A204.1 (cell line): ENCODE measurements at regions not wholly inside any gene's neighbourhood (a gene's known extent, or its start where the extent isn't known, plus 50 kb on each side); places are given as distances from the start of the nearest gene placed in this dataset.

Experiments
- FAIRE-seq: peaks from 2 replicates; lab custom pipeline; 2012; peaks lifted over from hg19 to GRCh38; lab: Jason Lieb, UNC

DNA sequence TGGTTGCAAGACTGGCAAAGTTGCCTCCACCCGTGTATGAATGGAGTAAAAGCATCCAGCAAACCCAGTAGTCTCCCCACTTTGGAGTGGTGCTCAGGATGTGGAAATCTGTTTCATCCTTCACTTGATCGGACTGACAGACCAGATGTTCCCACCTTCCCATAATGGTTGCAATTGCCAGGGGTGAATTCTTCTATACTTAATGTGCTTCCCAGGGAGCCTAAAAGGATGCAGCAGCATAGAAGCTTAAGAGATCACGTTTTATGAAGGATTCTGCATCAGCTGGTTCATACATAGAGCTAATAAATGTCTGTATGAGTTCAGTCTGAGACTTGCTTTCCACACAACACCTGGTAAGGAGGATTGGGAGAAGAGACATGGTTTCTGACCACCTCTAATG lies 198.8 kb upstream of the S1PR3 start:
- FAIRE-seq = no peak

DNA sequence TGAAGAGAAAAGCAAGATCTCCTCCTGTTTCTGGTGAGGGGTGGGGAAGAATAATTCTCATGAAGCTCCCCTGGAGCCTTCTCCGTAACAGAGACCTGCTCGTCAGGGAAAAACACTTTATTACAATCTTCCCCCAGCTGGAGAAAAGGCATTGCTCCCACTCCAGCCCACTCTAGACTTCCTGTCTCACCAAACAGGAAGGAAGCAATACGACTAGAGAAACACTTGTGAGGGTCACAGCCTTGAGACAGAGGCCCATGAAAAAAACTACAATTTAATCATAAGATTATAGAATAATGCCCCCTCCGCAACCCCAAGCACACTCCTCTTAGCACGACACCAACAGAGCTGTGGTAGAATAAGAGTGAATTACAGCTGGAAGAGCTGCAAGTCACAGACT lies 197.2 kb upstream of the S1PR3 start:
- no peak for FAIRE-seq

DNA sequence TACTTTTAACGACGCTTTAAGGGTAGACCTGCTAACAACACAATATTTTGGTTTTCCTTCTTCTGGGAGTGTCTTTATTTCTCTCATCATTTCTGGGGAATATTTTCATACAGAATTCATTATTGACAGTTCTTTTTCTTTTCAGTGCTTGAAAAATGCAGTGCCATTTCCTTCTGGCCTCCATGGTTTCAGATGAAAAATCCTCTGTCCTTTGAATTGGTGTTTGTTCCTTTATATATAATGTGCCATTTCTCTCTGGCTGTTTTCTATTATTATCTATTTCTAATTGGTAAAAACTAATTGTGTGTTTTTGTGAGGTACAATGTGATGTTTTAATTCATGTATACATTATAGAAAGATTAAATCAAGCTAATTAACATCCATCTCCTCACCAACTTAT lies 194.3 kb upstream of the S1PR3 start:
- no peak for FAIRE-seq

DNA sequence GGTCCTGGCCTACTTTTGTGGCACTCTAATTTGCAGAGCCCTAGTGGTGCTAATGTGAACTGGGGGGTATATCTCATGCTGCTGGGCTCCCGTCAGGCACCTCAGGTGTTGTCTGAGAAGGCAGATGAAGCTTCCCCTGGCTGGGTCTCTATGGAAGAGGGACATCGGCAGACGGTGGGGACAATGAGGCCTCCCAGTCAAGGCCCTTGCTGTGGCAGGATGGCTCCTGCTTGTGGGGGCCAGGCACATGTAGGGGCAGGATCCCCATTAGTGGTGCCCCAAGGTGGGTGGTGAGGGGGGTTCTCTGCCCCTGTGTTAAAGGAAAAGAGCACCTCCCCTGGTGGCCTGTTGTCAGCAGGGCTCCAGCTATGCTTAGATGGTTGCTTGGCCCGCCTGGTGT lies 192.8 kb upstream of the S1PR3 start:
- FAIRE-seq = no peak

DNA sequence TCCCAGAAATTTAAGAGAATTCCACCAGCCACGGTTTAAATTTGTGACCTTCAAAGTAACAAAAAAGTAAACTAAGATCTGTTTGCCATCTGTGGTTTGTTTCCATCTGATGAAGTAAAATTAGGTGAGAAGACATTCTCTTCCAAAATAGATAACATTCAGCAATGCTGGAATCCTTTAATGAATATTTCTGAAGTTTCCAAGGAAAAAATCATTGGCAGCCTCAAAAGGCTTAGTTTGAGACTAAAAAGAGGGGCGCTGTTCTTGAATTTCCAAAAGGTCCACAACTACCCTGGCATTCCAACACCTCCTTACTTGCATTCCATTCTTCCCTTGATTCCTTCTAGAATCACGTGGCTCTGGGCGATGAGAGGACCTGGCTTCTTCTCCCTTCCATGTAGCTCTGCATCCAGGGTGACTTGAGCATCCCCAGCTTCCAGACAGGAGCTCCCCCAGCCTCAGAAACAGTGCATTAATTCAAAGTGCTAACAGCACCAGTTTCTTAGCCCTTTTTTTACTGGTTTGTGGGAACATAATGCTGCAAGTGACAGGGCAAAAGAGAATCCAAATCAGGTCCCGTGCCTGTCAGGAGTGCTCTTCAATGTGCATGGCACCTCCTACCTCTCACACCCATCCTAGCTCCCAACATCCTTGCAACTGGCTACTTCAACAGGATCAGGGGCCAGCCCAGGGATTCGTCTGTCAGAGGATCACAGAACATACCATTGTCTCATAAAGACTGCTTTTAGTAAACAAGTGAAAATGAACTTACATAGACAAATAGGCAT lies 191.5 kb upstream of the S1PR3 start:
- FAIRE-seq = no peak

DNA sequence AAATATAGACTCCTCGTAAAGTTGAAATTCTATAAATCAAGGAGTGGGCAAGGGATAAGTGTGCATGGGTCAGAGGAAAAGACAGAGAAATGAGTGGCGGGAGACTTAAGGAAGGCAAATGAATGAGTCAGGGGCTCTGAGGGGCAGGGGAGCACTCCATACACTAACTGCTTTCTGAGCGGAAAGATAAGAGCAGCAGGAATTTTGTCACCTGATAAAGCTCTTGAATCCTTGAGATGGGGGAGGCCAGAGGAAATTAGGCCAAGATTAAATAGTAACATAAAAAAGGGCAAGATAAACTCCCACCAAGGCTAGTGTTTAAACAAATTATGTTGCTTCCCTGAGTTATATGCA lies 191.0 kb upstream of the S1PR3 start:
- no peak for FAIRE-seq

DNA sequence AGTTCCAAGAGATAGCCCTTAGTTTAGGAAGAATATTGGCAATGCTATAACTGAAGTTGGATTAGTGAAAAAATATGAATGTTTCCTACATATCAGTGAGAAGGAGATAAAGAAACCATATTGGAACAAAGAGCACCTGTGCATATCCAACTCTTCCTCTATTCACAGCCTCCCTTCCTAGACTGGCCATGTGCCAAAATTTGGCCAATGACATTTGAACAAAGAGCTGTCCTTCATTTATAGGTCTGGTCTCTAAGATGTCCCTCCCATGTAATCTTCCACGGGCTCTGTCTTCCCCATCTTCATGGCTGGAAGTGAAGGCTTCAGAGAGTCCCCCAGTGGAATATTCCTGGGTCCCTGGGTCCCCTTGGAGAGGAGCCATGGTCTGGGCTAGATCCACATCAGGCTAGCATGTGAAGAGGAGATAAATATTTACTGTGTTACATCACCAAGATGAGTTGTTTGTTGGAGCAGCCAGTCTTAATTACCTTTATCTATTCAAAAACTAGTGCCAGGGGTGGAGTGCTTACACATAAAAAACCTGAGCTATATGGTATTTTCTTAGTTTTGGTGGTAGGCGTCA lies 190.0 kb upstream of the S1PR3 start:
- no peak for FAIRE-seq

DNA sequence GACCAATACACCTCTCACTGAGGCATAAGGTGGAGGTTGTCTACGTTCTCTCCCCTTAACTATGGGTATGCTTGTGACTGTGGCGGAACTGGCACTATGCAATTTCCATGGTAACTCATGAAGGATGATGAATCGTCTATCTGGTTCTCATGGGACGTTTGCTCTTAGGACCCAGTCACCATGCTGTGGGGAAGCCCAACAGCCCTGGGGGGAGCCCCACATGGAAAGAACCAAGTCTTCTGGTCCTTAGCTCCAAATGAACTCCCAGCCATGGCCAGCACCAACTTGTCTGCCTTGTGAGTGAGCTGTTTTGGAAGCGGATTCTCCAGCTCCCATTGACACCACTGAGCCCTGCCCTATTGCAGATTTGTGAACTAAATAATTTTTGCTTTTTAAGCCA lies 188.7 kb upstream of the S1PR3 start:
- no peak for FAIRE-seq

DNA sequence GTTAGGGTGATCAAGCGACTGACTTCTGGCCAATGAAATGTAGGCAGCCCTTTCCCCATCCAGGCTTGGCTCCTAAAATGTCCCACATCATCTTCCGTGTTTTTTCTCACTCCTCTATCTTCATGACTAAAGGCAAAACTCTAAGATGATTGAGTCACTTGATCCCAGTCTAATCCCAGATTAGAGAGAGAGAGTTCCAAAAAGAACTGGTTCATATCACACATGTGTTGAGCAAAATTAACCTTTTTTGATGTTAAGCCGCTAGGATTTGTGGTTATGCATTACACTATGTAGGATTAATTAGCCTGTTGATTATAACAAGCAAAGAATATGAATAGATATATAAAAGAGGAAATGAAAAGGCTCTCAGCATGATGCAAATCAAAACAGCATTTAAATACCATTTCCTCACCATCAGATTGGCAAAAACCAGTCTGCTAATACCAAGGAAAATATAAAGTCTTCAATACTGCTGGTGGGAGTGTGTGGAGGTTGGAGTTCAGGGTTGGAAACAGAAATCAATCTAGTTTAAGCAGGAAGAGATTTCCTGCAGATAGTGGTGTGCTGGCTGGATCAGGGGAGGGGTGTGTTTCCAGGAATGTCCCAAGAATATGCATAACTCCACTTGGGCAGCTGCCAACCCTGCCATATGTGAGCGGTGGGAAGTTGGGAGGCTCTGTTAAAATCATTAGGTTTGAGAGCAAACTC lies 187.6 kb upstream of the S1PR3 start:
- FAIRE-seq = no peak

DNA sequence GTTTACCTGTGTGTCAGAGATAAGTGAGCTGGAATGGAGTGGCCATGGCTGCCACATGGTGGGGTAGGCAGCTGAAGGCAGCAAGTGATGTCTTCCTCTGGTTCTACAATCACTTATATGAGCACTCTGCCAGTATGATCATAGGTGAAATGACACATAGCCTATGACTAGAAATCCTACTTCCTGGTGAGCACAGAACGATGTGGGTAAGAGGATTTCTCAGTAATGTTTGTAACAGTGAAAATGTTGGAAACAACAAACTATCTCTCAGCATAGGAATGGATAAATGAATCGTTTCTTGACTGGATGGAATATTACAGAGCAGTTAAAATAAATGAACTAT lies 187.0 kb upstream of the S1PR3 start:
- FAIRE-seq = no peak

DNA sequence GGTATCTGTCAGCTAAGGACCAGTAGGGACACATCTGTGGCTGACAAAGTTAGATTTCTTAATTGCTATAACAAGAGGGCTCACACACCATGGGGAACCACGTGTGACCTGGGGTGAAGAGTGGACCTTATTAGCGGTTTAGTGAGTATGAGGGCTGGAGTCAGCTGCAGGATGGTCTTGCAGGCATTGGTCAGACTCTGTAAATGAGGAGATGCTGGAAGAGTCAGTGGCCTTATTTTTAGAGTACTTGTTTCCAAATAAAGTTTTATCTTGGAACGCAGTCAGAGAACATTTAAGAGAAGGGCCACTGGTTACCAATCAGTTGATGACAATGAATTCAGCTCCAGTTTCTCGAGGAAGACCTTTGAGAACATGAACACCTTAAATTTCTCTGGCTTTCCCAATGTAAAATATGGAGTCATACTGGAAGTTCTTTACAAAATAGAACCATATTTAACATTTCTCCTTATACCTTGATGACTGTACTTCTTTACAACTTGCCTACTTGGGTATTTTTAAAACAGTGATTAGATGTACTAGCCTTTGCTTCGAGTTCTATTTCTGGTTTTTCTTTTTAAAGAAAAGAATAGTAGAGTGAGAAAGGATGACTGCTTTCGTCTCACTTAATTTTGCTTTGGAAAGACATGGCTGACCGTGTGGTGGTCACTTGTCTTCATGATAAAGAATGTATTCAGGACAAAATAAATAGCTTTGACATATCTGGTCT lies 185.9 kb upstream of the S1PR3 start:
- no peak for FAIRE-seq

DNA sequence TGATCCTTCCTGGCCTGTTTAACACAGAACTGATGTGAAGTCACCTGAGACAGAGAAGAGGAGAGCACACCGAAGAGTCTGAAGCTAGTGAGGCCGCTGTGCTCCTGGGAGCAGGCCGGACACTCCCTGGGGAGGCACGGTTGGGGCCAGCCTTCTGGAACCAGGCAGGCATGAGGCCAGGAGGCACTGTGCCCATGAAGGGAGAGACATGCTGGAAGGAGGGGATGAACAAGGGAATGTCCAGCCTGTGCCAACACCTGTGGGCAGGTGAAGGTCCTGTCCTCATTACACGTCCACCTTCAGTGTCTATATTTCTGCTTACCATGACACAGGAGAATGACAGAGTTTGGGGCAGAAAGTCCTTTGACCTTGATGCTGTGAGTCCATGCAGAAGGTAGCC lies 183.8 kb upstream of the S1PR3 start:
- FAIRE-seq = no peak

DNA sequence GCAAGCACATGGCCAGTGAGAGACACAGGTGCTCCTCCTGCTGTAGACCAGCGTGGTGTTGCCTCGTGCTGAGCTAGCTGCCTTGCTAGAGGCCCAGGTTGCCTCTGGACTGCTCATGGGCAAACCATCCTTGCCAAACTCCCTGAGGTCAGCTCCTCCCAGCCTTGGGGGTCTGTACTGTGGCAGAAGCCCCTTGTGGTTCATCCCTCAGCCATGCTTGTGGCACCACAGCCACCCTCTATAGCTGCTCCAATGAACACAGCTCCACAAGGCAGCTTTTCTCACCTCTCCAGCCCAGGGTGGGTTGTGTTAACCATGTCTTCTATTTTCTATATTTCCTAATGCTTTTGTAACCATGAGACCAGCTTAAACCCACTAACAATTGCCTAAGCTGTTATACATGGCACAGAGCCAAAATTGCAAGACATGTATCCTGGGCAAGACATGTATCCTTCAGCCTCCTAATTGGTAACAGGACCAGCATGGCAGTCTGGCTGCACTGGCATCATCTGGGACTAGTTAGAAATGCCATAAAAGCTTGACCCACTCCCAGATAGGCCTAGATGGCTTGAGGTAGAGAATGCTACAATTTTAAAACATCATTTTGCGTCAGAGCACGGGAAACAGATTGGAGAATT lies 183.1 kb upstream of the S1PR3 start:
- no peak for FAIRE-seq

DNA sequence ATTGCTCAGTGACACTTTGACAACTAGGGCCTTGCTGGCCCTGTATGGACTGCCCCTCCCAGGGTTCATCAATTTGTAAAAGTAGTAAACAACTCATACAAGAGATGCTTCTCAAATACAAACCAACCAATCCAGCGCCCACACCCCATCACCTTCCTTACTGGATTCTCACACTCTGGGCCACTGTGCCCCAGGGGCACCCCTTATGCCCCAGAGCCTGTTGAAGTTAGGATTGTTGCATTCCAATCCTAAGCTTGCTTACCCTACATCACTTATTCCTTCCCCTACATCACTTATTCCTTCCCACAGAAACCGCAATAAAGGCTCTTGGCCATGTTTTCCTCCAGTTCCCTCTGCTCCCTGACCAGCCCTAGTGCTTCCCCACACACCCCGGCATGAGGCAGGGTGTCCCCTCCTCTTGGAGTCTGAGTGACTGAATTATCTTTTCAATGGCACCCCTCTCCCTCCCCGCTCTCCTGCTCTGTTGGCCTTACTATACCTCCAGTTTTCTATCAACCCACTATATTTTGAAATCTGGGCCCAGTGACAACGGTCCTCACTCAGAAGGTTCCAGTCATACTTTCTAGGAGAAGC lies 182.4 kb upstream of the S1PR3 start:
- FAIRE-seq = no peak

DNA sequence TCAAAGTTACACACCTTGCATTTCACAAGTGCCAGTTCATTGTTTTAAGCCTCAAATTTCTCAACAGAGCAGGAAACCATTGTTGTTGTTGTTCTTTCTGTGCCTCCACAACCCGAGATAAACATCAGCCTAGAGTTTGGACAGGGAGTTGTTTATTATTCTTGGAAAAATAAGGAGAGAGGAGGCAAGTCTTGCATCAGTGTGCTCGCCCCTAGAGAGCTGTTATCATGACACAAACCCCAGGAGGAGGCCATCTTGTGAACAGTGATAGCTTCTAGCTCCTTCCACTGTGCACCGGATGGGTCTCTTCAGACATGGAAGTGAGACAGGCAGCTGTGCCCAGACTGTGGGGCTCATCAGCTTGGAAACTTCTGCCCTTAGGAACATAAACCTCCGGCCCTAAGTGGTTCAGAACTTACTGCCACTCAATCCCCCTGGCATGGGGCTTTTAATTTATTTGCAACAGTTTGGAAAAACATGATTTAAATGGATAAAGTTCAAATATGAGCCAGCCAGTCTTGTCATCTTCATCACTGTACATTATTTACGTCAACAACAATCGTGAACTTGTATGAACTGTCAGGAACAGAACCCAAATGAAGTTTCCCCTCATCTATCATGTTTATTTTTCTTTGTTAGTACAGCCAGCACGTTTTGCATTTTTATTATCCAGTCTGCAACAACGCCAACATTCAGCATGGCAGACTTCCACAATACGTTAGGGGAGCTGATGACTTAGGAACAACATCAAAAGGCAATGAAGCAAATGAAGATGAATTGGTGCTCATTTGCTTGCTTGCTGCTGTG lies 181.7 kb upstream of the S1PR3 start:
- FAIRE-seq = no peak

DNA sequence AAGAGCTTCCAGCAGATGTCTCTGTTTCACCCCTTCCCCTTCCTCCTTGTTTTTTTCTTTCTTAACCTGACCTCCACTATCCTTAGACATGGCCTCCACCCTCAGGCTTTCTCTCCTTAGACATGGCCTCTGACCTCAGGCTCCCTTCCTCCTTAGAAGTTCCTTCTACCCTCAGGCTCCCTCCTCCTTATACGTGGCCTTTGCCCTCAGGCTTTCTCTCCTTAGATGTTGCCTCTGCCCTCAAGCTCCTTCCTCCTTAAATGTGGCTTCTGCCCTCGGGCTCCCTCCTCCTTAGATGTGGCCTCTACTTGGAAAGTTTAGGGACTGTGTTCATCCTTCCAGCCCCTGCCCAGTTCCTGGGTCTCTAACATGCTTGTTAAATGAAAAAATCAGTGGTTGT lies 180.4 kb upstream of the S1PR3 start:
- no peak for FAIRE-seq

DNA sequence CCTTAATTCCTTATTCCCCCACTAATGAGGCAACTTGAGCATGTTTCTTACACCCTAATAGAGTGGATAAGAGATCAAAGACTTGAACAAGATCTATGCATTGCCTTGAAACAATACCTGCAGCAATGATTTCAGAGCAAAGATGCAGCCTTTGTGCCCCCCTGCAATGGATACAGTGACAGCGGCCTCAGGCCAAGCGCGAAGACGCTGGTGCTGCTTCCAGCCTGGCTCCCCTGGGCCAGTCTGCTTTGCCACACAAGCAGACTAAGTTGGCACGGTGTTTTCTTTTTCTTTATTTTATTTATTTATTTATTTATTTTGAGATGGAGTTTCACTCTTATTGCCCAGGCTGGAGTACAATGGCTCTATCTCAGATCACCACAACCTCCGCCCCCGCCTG lies 179.8 kb upstream of the S1PR3 start:
- FAIRE-seq = no peak

DNA sequence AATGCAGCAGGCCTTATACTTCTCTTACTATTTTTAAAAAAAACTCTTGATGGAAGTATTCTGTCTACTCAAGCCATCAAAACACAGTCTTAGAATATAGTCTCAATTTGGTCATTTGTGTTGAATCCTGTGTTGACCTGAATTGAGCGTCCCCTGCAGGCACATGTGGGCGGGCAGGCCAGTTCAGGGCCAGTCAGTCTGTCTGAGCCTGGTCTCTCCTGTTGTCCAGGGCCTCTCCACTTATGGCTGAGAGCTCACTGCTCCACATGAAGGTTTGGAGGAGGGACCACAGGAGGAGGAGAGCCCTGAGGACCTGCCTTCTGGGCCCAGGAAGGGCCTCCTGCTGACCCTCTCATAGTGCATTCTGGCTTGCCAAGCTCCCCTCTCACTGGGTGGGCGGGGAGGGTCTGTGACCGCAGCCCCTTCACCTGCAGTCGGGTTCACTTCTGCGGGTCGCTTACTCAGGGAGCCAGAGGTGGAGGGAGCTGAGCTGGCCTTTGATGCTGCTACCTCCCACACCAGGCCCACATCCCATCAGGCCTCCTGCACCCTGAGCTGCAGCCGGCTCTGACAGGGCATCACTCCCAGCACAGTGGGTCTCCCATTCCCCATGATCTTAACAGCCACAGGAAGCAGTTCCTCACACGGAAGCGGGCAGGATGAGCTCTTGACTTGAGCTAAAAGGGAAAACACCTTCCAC lies 178.2 kb upstream of the S1PR3 start:
- FAIRE-seq = no peak

DNA sequence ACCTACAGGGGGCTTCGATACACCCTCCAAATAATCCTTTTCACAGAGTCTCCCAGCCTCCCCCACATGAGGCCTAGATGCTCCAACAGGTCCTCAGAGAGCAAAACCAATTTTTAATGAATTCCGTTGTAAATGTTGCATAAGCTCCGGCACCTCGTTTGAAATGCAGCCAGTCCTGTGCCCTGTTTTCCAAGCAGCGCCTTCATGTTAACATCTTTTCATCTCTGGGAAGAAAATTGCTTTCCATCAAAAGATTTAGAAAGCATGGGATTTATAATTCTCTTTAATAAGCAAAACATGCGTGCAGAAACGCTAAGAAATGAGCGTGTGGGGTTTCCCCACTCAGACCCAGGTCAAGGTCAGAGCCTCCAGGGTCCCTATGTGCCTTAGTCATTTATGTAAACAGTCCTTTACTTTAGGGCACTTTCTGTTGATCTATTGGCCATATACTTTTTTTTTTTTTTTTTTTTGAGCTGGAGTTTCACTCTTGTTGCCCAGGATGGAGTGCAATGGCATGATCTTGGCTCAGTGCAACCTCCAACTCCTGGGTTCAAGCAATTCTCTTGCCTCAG lies 177.5 kb upstream of the S1PR3 start:
- FAIRE-seq = no peak

DNA sequence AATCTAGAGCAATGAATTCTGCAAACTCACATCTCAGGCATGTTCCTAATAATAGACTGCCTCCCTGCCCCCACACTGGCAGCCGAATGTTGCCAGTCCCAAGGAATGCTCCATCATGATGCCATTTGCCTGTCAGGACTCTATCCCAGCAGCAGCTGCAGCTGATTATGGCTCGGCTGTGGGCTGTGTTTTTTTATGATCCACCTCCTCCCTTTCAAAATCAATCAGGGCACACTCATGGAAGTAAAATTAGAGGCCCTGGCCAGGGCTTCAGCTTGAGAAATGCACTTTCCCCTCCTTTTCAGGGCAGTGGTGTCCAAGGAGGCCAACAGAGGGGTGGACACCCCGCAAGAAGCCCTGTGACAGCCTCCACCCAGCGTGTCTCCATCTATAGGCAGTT lies 176.7 kb upstream of the S1PR3 start:
- no peak for FAIRE-seq

DNA sequence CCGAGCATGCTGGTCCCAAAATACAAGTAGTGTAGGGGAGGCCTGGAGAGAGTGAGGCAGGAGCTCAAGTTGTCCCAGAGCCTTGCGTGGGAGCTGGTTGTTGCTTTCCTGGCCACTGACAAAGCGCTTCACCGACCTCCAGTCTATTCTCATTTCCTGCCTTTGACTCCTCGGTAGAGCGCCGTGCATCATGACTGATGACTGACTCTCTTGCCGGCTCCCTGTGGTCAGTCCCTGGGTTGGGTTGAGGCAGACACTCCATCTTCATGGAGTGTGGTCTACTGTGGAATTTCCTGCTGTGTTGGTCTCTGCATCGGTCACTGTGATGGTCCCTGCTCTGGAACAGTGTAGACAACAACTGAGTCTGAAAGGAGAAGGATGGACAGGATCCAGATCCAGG lies 175.1 kb upstream of the S1PR3 start:
- no peak for FAIRE-seq
